IMR-90 (cell line): ENCODE measurements at regions not wholly inside any gene's neighbourhood (a gene's known extent, or its start where the extent isn't known, plus 50 kb on each side); places are given as distances from the start of the nearest gene placed in this dataset.
A peak's percentile ranks its signal among the peaks of the same experiment; 100 is the strongest.

ENCODE experiments used
- CTCF ChIP-seq: conservative IDR thresholded peaks from 2 replicates; pipeline ENCODE4 v1.5.1; 2012; ENCODE audit warnings: mild to moderate bottlenecking, low read depth, low read length, improper control_type of control experiment
- MXI1 ChIP-seq: IDR thresholded peaks from 2 replicates; pipeline ENCODE4 v1.6.1; 2012; ENCODE audit warnings: low read depth, mild to moderate bottlenecking, low read length, moderate library complexity, borderline replicate concordance
- POLR2A ChIP-seq: IDR thresholded peaks from 2 replicates; pipeline ENCODE4 v1.6.1; 2012; ENCODE audit warnings: mild to moderate bottlenecking, low read depth, low read length
- RCOR1 ChIP-seq: IDR thresholded peaks from 2 replicates; pipeline ENCODE4 v1.6.1; 2012; ENCODE audit warnings: mild to moderate bottlenecking, low read length, improper control_type of control experiment; ENCODE audit not compliant: insufficient replicate concordance
- SMC3 ChIP-seq: fragments of 150-350 bp; IDR thresholded peaks from 2 replicates; pipeline ENCODE4 v1.6.1; 2016; ENCODE audit warnings: low read depth, mild to moderate bottlenecking, antibody characterized with exemption, low read length, moderate library complexity
- USF2 ChIP-seq: fragments of 150-350 bp; IDR thresholded peaks from 2 replicates; pipeline ENCODE4 v1.6.1; 2017; ENCODE audit warnings: mild to moderate bottlenecking, antibody characterized with exemption, low read length, low read depth

- TF ChIP-seq CTCF, result peak; percentile 36; the same call in 1 of the 2 replicates
- TF ChIP-seq POLR2A, result no peak
- TF ChIP-seq RCOR1, result no peak
- no peak for TF ChIP-seq MXI1
- no peak for TF ChIP-seq USF2
- TF ChIP-seq SMC3, result no peak
These were observed 101.5 kb upstream of the SETBP1 start for GRCh38 chr18:44579028-44579702.
